ENCODE measurements at regions not wholly inside any gene's neighbourhood (a gene's known extent, or its start where the extent isn't known, plus 50 kb on each side); places are given as distances from the start of the nearest gene placed in this dataset.
"Not testable (repeated sequence)": the region's sequence is repeated elsewhere in the genome, so short reads cannot be mapped to it uniquely, and the experiment has no call there.

DNA sequence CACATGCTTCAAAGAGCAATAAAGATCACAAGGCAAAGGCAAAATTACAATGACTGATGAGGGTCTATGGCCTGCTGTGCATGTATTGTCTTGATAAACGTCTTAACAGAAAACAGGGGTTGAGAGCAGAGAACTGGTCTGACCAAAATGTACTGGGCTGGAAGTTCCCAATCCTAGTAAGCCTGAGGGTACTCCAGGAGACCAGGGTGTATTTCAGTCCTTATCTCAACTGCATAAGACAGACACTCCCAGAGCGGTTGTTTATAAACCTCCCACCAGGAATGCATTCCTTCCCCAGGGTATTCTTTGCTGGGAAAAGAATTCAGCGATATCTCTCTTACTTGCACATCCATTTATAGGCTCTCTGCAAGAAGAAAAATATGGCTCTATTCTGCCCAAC, 521.8 kb upstream of the GNPDA2 start:
- DNase-seq (ENCODE audit: low spot score), result not testable (repeated sequence)

DNA sequence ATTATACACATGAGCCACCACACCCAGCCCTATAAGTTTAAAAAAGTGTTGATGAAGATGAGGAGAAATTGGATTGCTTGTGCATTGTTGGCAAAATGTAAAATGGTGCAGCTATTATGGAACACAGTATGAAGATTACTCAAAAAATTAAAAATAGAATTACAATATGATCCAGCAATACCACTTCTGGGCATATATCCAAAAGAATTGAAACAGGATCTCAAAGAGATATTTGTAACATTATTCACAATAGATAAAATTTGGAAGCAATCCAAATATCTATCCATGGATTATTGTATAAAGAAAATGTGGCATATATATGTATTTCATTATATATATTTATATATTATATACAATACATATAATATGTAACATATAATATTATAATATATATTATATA, 515.6 kb upstream of the GNPDA2 start:
- DNase-seq (ENCODE audit: low spot score), result no peak

DNA sequence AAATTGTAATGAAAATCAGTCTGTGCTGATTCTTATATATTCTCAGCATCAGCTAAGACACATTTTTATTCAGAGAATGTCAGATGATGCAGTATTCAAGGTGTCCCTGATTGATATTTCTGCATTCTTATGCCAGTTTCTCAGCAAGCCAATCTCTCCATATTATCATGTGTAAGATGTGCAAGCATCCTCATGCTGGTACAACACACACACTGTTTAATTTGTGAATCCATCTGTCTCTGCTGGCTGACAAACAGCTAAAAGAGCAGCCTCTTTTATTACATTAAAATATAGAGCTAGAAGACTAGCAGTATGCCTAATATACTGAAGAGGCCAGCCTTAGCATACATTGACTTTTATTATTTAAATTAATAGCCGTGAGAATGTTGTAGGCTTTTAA, 502.9 kb upstream of the GNPDA2 start:
- no peak for DNase-seq (ENCODE audit: low spot score)

DNA sequence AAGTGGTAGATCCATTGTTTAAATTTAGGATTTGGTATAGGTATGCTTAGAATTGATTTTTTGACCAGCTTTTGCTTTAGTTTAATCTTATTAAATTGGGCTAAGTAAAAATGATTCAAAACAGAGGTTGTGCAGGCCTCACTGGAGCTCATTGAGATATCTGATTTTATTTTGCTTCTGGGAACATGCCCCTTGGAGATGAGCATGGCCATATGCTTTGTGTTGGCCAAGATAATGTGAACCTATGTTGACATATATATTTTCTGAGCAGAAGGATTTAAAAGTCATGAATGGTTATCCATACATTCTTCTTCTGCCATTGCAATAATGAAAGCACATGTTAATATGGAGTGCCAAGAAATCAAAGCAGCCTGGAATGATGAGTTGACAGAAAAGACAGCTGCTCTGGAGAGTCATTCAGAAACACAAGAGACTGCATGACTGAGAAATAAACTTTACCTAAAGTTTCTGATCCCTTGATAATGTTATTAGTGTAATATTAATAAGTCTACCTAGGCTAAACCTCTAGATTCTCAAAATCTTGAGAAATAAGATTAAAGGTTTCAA, 489.7 kb upstream of the GNPDA2 start:
- DNase-seq (ENCODE audit: low spot score), result no peak

DNA sequence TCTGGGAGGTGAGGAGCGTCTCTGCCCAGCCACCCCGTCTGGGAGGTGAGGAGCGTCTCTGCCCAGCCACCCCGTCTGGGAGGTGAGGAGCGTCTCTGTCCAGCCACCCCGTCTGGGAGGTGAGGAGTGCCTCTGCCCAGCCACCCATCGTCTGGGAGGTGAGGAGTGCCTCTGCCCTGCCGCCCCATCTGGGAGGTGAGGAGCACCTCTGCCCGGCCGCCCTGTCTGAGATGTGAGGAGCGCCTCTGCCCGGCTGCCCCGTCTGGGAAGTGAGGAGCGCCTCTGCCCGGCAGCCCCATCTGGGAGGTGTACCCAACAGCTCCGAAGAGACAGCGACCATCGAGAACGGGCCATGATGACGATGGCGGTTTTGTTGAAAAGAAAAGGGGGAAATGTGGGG, 482.1 kb upstream of the GNPDA2 start:
- not testable (repeated sequence) for DNase-seq (ENCODE audit: low spot score)

DNA sequence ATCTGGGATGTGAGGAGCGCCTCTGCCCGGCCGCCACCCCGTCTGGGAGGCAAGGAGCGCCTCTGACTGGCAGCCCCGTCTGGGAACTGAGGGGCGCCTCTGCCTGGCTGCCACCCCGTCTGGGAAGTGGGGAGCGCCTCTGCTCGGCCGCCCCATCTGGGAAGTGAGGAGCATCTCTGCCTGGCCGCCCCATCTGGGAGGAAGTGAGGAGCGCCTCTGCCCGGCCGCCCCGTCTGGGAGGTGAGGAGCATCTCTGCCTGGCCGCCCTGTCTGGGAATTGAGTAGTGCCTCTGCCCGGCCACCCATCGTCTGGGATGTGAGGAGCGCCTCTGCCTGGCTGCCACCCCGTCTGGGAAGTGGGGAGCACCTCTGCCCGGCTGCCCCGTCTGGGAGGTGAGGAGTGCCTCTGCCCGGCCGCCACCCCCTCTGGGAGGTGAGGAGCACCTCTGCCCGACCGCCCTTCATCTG, 481.5 kb upstream of the GNPDA2 start:
- DNase-seq (ENCODE audit: low spot score), result not testable (repeated sequence)

DNA sequence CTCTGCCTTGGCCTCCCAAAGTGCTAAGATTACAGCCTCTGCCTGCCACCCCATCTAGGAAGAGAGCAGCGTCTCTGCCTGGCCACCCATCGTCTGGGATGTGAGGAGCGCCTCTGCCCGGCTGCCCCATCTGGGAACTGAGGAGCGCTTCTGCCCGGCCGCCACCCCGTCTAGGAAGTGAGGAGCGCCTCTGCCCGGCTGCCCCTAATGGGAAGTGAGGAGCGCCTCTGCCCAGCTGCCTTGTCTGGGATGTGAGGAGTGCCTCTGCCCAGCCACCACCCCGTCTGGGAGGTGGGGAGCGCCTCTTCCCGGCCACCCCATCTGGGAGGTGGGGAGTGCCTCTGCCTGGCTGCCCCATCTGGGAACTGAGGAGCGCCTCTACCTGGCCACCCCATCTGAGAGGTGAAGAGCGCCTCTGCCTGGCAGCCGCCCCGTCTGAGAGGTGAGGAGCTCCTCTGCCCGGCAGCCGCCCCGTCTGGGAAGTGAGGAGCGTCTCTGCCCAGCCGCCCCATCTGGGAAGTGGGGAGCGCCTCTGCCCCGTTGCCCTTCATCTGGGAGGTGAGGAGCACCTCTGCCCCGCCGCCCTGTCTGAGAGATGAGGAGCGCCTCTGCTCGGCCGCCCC, 481.0 kb upstream of the GNPDA2 start:
- not testable (repeated sequence) for DNase-seq (ENCODE audit: low spot score)

DNA sequence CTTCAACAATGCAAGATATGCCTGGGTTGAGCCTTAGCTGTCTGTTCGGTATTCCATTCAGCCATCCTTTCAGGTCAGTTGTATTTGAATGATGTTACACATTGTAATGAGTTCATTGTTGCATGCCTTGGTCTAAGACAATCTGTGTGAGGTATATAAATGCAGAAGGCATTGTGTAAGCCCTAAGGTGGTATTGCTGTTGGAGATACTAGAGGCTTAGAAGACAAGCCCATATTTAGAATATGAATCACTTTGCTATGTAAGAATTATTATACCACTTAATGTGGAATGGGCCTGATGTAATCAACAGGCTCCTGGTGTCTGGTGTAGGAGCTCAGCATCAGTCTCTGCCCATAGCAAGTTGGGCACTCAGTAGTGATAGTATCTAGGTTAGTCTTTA, 473.4 kb upstream of the GNPDA2 start:
- DNase-seq (ENCODE audit: low spot score), result no peak

DNA sequence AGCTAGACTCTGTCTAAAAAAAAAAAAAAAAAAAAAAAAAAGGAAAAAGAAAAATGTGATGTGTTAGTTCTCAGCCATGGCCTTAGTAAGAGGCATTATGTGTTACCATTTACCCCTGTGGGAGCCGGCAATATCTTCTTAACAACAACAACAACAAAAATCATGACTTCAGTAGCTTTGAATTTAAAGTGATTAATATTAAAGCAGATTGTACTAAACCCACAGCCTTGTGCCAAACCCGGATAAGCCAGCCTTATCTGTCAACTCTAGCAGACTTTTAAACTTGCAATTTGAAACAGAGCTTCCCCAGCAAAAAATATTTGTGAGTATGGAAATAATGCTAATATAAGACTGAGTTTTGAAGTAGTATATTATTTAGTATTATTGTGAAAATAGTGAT, 462.1 kb upstream of the GNPDA2 start:
- DNase-seq (ENCODE audit: low spot score), result no peak

DNA sequence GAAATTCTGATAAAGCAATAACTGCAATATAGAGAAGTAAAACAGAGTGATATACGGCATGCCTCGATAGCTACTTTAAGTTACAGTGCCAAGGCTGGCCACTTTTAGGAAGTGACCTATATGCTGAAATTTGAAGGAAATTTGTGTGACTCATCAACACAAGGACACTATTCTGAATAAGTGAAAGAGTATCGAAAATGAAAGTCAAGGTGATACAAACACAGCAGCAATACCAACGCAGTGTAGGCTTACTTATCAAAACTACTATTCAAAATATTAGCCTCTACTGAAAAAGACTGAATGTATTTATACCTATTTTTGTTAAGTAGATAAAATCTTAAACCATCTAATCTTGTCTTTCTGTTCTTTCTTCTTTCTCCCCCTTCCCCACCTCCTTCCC, 459.9 kb upstream of the GNPDA2 start:
- DNase-seq (ENCODE audit: low spot score), result no peak

DNA sequence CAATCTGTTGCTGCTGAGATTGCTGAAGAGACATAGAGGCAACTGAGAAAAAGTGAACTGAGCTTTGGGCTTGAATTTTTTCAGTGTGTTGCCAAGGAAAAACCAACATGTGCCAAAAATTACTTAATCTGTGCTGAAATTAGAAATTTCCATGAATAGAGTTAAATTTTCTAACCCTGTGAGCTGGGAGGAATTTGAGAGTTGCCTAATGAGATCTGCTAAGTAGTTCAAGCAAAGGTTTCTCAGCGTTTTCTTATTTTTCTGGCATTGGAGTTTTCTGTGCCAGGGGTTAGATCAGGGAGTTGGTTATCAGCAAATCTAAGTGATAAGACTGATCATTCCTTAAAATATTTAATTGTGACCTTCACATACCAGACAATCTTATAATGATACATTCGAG, 457.5 kb upstream of the GNPDA2 start:
- DNase-seq (ENCODE audit: low spot score), result no peak

DNA sequence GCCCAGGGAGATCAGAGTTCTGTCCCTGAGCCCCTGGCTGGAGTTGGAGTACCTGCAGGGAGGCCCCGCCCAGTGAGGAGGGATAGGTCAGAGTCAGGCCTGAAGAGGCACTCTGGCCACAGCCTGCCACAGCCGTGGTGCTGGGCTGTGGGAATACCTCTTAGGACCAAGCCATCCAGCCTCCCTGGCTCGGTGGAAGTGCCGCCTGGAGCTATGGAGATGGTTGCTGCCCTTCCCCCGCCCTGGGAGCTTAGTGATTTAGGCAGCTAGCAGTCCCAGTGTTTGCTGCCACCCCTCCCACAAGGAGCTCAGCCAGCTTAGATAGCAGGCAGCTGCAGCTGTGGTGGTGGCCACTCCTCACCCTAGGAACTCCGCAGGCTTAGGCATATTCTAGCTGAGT, 446.3 kb upstream of the GNPDA2 start:
- DNase-seq (ENCODE audit: low spot score), result no peak

DNA sequence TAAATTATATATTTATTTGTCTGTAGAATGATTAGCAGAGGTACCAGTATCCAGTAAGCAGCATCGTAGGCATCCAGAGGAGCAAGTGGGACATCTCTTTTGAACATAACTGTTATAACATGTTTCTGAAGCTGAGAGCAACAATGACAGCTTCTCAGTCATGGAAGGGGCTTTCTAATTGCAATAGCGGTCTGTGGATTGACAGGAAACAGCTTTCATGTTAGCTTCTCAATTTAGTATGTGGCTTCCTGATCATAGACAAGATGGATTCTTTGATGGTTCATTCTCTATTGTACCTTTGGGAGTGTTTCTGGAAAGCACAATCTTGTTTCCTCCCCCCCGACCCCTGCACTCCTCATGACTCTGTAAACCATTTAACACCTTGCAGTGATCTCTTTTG, 434.6 kb upstream of the GNPDA2 start:
- DNase-seq (ENCODE audit: low spot score), result no peak

DNA sequence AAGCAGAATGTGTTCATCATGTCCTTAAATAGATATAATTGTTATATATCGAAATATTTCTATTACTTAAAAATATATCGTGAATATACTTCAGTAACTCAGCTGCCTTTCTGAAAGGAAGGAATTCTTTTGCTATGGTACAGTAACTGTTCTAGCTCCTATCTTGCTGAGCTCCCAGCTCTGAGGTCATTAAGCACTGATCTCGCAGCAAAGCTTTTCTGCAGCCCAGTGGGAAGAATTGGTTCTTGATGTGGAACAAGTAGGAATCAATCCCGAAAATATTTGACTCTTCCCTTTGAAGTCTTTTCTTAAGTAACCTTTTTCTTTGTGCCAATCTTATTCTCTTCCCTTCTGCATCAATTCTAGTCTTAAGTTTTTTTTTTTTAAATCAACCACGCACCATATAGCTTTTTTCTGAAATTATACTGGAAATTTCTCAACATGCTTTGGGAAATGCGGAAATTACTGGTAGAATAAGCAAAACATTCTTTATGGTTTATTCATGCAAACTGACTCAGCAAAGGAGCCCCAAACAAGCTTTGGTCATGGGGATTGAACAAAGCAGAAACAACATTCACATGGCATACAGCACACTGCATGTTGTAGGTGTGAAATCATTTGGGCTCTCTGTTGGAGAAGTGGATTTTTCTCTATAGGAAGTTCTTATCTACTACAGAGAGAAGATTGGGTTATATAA, 428.9 kb upstream of the GNPDA2 start:
- DNase-seq (ENCODE audit: low spot score), result no peak

DNA sequence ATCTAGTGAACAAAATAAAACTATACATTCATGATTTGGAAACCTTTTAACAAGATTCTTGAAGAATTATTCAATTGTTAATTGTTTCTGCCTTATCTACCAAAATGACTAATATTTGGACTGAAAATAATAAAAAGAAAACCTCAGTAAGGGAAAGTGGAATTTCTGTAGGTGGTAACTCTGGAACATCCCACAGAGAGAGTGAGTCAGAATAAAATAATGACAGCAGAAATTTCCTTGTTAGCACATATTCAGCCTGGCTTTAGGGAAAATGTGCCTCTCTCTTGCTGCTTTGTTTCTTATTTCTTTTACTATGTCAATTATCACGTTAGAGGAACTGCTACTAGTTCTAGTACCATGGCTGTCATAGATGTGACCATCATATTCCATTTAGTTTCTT, 421.5 kb upstream of the GNPDA2 start:
- no peak for DNase-seq (ENCODE audit: low spot score)

DNA sequence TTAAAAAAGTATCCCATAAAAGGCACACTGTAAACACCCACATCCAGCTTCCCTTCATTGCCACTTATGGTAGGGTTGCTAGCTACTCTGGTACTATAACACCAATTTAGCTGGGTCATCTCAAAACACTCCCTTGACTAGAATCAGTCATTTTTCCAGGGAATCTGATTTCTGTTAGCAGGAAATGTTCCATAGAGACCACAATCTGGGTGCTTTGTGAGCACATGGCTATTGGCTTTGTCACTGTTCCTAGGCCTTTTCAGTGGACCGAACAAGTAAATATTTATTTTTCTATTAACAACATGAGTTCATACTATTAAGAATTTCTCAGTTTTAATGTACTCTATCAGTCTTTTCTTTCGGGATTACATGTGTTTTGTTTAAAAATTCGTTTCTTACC, 404.7 kb upstream of the GNPDA2 start:
- no peak for DNase-seq (ENCODE audit: low spot score)

DNA sequence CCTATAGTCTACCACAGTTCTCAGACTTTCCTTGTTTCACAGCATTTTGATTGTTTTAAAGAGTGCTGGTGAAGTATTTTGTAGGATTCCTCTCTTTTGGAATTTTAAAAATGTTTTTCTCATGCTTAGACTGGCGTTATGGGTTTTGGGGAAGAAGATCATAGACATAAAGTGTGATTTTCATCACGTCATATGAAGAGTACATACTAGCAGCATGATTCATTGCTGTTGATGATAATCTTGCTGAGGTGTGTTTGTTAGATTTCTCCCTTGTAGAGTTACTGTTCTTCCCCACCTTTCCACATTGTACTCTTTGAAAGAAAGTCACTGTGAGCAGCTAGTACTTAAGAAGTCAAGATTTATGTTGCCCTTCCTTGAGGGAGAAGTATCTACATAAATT, 396.1 kb upstream of the GNPDA2 start:
- DNase-seq (ENCODE audit: low spot score), result no peak

DNA sequence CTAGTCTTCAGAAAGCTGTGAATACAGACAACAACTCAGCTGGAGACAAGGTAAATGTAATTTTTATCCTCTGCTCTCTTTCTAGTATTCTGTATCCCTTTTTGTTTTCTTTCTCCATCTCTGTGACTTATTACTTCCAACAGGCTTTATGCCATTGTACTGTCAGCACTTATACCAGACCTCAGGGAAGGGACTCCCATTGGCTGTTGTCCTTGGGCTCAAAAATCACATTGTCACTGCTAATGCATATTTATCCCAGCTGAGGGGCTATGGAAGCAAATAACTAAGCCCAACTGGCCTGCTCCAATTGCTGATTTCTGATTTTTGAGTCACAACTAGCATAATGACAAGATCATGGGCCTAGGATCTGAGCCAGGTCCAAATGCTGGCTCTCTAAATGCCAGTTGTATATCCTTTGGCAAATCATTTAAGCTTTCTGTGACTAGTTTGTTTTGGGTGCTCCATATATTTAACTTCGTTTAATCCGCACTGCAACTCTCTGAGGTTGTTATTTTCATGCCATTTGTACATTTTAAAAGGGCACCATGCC, 395.1 kb upstream of the GNPDA2 start:
- DNase-seq (ENCODE audit: low spot score), result no peak

DNA sequence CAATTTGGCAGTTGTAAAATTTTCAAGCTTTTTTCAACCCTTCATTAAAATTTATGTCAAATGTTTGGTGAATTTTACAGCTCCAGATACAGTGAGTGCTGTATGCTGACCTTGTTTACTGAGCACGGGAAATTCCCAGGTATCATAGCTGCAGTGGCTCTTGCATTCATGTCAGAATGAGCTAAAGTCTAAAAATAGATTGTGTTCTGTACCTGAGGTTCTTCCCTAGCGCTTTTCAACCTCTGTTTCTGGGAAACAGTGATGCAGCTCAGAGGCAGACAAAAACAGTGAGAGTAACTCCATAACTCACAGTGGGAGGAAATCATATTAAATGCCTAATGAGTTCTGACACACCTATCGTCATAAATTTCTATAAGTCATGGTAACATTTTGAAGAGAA, 393.8 kb upstream of the GNPDA2 start:
- no peak for DNase-seq (ENCODE audit: low spot score)

DNA sequence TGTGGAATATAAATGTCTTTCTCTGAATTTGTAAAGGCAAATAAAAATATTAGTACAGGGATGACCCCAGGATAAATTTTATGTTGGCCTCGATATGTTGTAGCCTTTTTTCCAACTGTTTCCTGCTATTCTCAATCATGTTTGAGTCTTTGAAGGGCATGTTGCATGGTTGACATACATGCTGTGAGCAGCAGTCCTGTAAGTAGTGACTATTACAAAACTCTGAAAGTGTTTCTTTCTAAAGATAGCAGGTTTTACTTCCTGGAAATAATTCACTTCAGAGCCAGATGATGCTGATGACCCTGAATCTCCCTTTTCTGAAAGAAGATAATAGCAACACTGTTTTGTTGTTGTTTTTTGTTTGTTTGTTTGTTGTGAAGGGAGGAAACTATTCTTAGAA, 393.0 kb upstream of the GNPDA2 start:
- no peak for DNase-seq (ENCODE audit: low spot score)

DNA sequence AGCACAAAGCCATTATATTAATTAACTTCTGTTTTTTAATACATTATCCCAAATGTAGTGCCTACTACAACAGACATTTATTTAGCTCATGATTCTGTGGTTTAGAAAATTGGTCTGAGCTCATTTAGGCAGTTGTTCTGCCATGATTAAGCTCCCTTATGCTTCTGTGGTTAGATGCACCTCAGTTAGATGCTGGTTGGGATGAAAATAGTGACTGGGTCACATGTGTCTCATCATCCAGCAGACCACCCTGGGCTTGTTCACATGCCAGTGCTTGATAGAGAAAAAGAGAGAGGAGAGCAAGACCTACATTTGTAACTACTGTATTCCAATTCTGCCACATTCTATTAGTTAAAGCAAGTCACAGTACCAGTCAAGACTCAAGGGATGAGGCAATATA, 376.4 kb upstream of the GNPDA2 start:
- DNase-seq (ENCODE audit: low spot score), result no peak

DNA sequence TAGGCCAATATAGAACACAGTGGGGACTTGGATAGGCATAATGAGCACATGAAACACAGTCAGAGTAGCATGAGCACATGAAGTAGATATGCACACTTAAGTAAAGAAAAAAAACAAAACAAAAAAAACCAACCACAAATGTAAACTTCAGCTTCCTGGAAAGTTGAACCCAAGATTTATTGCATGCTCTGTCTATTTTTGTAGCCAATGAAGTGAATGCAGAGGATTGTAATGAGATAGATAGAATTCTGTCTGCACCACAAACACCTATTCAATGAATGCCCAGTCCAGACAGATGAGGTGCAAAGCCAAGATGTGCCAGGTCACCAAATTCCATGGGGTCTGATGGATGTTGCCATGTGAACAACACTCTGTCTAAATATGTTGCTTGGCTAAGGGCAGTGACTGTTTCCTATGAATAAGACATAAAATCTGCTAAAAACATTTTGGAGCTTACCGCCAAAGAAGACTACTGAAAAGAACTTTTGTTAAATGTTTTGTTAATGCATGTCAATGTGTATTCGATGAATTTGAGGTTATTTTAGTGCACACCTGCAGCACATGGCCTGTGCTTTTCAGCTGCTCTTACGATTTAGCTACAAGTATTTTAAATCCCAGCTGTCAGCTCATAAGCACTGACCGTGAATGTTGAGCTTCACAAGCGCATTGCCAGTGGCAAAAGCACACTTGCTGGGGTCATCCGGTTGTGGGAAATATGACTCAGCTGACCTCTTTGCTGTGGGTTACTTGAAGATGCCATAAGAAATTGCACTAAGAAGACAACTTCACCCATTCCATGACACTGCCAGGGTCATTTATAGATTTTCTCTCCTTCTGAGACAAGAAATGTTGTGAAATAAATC, 374.8 kb upstream of the GNPDA2 start:
- DNase-seq (ENCODE audit: low spot score), result no peak

DNA sequence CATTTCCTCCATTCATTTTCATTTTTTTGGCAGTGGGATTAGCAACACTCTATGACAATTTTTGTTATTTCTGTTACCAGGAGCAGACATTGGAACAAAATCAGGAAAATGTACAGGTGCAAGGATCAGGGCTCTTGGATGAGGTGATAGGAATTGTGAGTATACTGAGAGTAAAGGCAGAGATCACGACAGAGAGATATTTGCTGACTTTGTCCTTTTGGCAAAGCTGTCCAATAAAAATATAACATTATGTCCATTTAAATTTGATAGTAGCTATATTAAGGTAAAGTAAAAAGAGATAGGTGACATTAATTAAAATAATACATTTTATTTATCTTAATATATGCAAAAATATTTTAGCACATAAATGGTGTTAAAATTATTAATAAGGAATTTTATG, 373.1 kb upstream of the GNPDA2 start:
- no peak for DNase-seq (ENCODE audit: low spot score)
